Hematopoietic multipotent progenitor cell treated with erythropoietin and hydrocortisone succinate and interleukin-3 and kit ligand, for 17 days (in vitro differentiated cells): ENCODE measurements at regions not wholly inside any gene's neighbourhood (a gene's known extent, or its start where the extent isn't known, plus 50 kb on each side); places are given as distances from the start of the nearest gene placed in this dataset.

ENCODE experiments used
- DNase-seq: peaks from one replicate; pipeline ENCODE4 v3.0.0-alpha.2; 2015; ENCODE audit warnings: low spot score

GRCh38 chr2:58913082-58913726, 672.1 kb upstream of the FANCL start:
- DNase-seq, result no peak

GRCh38 chr2:58911877-58912276, 670.8 kb upstream of the FANCL start:
- DNase-seq, result no peak

DNA sequence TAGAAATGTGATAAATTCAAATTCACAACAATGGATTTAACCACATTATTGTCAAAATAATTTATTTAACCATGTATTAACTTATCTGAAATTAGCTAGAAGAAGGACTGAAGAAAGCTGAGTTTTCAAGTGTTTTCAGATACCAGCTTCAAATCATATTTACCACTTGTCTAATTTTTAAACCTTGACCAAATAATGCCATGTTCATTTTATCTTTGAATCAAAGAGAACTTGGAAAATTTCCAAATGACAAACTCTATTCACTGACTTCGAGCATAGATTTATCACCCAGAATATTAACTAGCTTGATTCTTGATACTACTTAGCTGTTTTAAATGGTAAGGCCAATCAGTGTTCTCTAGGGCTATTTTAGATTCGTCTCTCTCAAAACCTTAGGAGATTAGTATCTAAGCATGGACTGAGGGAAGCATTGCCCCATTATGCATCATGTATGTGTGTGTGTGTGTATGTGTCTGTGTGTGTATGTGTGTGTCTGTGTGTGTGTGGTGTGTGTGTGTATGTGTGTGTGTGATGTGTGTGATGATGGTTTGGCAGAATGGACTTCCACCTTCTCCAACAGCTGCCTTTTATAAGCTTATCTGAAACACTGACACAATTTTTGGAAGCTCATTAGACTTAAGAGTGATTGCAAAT, 667.5 kb upstream of the FANCL start:
- no peak for DNase-seq

DNA sequence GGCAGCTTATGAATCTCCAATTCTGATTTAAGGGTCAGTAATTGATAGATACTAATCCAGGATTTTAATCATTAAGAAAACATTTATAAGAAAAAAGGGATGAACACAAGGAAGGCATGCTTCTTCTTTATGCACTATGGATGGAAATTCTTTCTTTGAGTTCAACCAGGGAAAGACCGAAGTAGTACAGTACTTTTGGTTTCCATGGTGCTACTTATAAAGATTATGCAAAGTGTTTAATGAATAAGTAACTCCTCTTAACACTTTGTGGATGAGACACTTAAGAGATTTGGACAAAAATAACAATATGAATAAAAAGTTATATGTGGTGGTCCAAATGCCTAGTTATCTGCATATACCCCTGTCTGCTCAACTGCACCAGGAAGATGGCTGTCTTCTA, 666.5 kb upstream of the FANCL start:
- DNase-seq, result no peak

- no peak for DNase-seq
Measured at GRCh38 chr2:58906081-58906645, 665.0 kb upstream of the FANCL start.

DNA sequence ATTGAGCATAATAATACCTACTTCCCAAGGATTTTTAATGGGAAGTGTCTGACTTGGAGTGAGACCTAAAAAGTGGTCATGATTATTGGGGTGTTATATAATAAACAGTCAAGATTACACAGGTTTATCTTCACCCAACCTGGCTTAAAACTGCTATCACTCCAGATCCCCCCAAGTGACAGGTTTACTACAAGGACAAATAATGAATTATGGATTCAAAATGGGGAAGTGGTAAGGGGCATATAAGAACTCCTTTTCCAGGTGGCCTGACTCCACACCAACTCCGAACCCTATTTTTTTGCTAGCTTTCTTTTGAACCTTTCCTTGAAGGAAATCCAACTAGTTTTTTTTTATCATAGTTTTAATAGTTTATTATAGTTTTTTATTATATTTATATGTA, 663.0 kb upstream of the FANCL start:
- DNase-seq, result no peak

GRCh38 chr2:58903427-58903826, 662.3 kb upstream of the FANCL start:
- DNase-seq, result no peak

GRCh38 chr2:58900246-58901027, 659.3 kb upstream of the FANCL start:
- no peak for DNase-seq

- no peak for DNase-seq
Measured at GRCh38 chr2:58899692-58900091, 658.6 kb upstream of the FANCL start.

DNA sequence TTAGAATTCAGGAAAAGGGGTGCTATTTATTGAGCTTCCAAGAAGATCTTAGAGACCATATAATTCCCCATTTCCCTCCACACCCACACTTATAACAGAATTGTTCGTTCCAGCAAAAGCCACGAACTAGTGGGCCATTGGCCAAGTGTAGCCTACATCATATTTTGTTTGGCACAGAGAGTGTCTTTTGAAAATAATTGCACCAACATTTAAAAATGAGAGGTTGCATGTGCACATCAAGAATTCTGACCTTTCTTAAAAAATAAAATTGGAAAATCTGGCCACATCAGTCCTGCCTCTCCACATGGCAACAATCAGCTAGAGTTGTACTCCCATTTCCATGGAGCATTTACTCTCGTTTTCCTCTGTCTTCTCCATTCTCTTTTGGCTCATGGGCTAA, 655.5 kb upstream of the FANCL start:
- no peak for DNase-seq

DNA sequence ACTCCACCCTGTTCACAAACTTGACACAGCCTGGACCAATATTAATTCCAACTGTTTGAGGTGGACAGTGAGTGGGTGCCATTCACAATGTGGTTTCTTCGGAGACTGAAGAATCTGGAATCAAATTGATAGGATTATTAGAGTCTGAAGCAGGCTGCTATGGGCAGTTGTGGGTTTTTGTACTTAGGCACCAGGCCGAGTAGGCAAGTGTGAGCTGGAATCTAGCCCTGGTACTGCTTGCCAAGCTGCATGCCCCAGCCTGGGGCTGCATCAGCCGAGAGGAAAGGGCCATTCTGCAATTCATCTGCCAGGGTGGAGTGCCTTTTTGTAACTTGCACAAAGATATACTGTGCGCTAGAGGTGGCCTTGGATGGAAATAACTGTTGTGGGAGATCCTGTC, 654.7 kb upstream of the FANCL start:
- no peak for DNase-seq

GRCh38 chr2:58893656-58894351, 652.7 kb upstream of the FANCL start:
- no peak for DNase-seq

GRCh38 chr2:58891828-58892377, 650.8 kb upstream of the FANCL start:
- no peak for DNase-seq

GRCh38 chr2:58890865-58891525, 649.9 kb upstream of the FANCL start:
- DNase-seq, result no peak

GRCh38 chr2:58886009-58886408, 644.9 kb upstream of the FANCL start:
- DNase-seq, result no peak

GRCh38 chr2:58879834-58880233, 638.7 kb upstream of the FANCL start:
- no peak for DNase-seq

DNA sequence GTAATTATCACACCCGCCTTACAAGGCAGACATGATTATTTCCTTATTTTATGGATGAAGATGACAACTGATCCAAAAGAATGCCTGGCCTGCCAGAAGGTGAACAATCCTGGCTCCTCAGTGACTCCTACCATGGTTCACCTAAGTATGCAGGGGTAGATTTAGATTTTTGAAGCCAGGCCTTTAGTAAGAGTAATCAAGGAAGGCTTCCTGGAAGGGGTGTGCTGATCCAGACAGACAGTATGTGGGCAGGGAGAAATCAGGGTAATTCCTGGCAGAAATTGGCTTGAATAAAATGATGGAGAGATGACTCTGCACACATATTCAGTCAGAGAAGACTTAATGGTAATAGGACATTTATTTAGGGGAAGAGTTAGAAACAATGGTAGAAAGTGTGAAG, 637.7 kb upstream of the FANCL start:
- DNase-seq, result no peak

DNA sequence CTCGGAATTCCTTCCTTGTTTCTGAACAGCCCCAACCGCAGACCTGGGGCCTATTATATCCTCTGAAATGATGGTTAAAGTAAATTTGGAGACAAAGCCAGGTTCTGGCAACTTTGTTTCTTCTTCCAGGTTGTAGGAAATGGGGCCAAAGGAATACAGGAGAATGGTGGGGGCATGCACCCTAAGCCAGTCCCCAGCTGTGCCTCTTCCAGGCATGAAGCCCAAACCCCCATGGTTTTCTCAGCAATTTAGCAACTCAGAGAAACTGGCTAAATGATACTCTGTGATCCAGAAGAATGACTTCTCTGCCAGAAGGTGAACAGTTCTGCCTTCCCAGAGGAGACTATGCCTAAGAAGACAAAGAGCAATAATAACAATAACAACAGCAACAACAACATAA, 635.0 kb upstream of the FANCL start:
- no peak for DNase-seq

DNA sequence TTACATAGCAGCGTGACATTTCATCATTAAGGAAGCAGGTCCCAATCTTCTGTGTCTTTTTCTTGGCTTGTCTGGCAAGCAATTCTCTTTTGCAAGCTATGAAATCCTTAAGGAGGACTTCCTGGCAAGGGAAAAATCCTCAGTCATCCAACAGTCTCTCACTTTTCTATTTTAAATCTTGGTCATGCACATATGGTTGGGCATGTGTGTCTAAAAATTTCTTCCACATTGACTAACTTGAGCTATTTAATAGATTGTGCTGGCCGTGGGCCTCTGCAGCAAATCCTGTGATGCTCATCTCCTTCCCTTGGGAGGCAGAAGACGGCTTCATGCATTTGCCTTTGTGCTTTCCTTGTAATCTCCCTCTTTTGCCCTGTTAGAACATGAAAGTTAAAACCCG, 634.3 kb upstream of the FANCL start:
- no peak for DNase-seq

DNA sequence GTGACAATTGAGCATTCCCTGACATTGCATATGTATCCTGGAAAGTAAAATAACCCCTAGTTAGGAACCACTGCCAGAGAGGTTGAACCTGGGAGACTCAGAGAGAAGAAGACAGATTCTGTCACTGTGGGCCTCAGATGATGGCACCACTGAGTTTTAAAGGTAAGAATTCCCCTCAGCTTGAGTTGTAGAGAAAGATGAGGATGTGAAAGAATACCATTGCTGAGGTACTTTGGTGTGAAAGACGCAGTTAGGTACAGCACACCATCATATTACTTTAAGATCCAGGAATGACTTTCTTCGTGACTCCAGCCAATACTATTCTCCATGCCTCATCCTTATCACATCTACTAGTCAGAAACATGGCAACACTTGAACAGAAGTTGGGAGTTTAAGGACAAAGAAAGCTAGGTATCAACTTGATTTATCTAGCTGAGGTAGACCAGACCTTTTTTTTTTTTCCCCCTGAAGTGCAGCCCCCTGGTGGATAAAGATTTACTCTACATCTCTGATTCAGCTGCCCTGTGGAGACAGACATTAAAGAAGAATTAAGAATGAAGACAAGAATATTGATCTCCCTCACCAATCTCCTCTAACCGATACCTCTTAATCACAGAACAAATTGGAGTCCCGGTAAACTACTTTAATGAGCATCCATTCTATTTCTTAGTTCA, 630.5 kb upstream of the FANCL start:
- no peak for DNase-seq

DNA sequence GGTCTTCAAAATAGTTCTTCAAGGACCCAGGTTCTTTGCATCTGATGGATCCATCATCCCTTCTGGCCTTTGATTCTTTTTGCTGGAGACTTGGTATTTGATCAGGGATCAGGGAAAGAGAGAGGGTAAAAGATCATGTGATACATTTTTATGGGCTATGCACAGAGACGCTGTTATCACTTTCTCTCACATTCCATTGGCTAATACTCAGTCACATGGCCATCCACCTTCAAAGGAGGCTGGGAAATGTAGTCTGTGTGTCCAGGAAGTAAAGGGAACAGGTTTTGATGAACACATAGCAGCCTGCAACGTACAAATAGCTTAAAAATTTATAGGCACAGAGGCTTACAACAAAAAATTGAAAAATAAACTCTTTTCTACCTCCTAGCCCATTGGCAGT, 629.6 kb upstream of the FANCL start:
- DNase-seq, result no peak
